ENCODE measurements at regions not wholly inside any gene's neighbourhood (a gene's known extent, or its start where the extent isn't known, plus 50 kb on each side); places are given as distances from the start of the nearest gene placed in this dataset.

DNA sequence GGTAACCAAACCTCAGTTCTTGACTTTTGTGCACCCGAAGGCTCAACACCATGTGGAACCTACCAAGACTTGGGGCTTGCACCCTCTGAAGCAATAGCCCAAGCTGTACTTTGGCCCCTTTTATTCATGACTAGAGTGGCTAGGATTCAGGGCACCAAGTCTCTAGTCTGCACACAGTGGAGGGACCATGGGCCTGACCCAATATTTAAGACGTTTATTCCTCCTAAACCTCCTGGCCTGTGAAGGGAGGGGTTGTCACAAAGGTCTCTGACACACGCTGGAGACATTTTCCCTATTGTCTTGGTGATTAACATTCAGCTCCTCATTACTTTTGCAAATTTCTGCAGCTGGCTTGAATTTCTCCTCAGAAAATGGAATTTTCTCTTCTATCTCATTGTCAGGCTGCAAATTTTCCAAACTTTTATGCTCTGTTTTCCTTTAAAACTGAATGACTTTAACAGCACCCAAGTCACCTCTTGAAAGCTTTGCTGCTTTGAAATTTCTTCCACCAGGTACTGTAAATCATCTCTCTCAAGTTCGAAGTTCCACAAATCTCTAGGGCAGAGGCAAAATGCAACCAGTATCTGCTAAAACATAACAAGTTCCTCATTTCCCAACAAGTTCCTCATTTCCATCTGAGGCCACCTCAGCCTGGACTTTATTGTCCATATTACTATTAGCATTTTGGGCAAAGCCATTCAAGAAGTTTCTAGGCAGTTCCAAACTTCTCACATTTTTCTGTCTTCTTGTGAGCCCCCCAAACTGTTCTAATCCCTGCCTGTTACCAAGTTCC lies 481.4 kb upstream of the BTBD3 start:
- no peaks in the 10 kb centered on the region for H3K36me3 Mint-ChIP-seq (ENCODE audit: low read depth)
- intact Hi-C loops (cut with micrococcal nuclease): no loop called here
- no peak overlapping the region for H3K4me3 Mint-ChIP-seq
- no peak for DNase-seq (ENCODE audit: low spot score)
- H3K27ac Mint-ChIP-seq: no peak overlapping the region
- H3K9me3 Mint-ChIP-seq: peaks cover 39% of the 10 kb centered on the region
- H3K4me1 Mint-ChIP-seq (ENCODE audit: low read depth): no peaks in the 10 kb centered on the region
- no peaks in the 10 kb centered on the region for H3K27me3 Mint-ChIP-seq (ENCODE audit: insufficient read depth)

DNA sequence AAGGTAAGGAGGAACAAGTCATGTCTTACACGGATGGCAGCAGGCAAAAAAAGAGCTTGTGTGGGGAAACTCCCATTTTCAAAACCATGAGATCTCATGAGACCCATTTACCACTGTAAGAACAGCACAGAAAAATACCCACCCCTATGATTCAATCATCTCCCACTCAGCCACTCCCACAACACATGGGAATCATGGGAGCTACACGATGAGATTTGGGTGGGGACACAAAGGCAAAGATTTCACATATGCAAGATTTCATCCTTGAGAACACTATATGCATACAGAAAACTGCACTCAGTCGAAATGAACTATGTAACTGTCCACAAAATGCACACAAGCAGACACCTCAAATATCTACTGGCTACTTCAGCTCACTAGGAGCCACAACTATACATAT lies 480.6 kb upstream of the BTBD3 start:
- Mint-ChIP-seq H3K9me3 (peaks cover 39% of the 10 kb centered on the region), H3K27me3 (ENCODE audit: insufficient read depth) (no peaks in the 10 kb centered on the region)

DNA sequence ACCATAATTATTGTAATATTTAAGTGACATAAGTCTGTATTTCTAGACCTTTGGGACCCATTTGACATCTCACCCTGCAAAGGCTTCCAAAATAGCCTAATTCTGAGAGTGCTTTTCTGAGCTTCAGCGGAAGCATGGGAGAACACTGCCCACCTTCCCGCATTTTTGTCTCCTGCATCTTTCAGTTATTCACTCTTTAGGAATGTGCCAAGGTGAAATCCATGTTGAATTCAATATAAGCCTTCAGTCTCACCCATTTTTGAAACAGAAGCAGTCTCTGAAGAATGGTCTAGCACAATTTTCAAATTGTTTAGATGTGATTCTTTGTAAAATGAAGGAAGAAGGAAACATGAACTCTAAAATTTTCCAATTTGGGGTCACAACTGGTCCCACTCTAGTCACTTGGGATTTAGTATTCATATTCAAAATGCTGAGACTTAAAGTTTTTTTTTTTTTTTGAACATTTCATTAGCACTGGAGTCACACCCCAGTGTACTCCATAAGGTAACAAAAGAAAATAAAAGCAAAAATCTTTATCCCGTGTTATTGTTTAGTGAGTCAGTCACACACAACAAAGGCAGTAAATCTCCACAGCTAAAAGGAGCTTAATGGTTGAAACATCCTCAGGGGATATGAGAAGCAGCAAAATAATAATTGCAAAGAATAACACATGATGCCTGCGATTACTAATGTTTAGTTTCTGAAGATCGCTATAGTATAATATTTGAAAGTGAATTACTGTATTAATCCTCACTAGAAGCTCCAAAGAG lies 479.9 kb upstream of the BTBD3 start:
- Mint-ChIP-seq H3K4me1 (ENCODE audit: low read depth) (no peaks in the 10 kb centered on the region), H3K36me3 (ENCODE audit: low read depth) (no peaks in the 10 kb centered on the region), H3K27me3 (ENCODE audit: insufficient read depth) (no peaks in the 10 kb centered on the region), H3K27ac (no peak overlapping the region), H3K4me3 (no peak overlapping the region), H3K9me3 (peaks cover 39% of the 10 kb centered on the region)
- intact Hi-C loops (cut with micrococcal nuclease): no loop called here
- no peak for DNase-seq (ENCODE audit: low spot score)

More for the DNA sequence above, 480.6 kb upstream of the BTBD3 start:
- H3K4me3 Mint-ChIP-seq: no peak overlapping the region
- no peaks in the 10 kb centered on the region for H3K36me3 Mint-ChIP-seq (ENCODE audit: low read depth)
- intact Hi-C loops (cut with micrococcal nuclease): no loop called here
- no peak for DNase-seq (ENCODE audit: low spot score)
- H3K4me1 Mint-ChIP-seq (ENCODE audit: low read depth): no peaks in the 10 kb centered on the region
- no peak overlapping the region for H3K27ac Mint-ChIP-seq

DNA sequence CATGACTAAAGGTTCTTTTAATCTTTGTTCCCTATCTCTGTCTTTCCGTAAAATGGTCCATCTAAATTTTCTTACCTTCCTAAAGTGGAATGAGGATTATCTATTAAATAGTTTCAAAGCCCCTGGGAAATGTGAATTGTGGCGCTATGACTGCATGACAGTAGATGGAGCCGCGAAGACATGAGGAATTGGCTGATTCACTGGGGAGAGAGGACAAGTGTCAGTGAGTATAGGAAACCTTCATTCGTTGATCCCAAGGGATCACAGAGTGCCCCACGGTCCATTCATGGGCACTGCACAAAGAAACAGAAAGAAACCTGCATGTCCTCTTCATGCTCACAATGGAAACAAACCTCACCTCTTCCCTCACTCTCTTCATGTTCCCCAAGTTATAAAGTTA lies 479.3 kb upstream of the BTBD3 start:
- no peaks in the 10 kb centered on the region for H3K4me1 Mint-ChIP-seq (ENCODE audit: low read depth)
- peaks cover 37% of the 10 kb centered on the region for H3K9me3 Mint-ChIP-seq
- H3K36me3 Mint-ChIP-seq (ENCODE audit: low read depth): no peaks in the 10 kb centered on the region
- no peak for DNase-seq (ENCODE audit: low spot score)
- no peak overlapping the region for H3K27ac Mint-ChIP-seq
- intact Hi-C loops (cut with micrococcal nuclease): no loop called here
- no peak overlapping the region for H3K4me3 Mint-ChIP-seq
- H3K27me3 Mint-ChIP-seq (ENCODE audit: insufficient read depth): no peaks in the 10 kb centered on the region

DNA sequence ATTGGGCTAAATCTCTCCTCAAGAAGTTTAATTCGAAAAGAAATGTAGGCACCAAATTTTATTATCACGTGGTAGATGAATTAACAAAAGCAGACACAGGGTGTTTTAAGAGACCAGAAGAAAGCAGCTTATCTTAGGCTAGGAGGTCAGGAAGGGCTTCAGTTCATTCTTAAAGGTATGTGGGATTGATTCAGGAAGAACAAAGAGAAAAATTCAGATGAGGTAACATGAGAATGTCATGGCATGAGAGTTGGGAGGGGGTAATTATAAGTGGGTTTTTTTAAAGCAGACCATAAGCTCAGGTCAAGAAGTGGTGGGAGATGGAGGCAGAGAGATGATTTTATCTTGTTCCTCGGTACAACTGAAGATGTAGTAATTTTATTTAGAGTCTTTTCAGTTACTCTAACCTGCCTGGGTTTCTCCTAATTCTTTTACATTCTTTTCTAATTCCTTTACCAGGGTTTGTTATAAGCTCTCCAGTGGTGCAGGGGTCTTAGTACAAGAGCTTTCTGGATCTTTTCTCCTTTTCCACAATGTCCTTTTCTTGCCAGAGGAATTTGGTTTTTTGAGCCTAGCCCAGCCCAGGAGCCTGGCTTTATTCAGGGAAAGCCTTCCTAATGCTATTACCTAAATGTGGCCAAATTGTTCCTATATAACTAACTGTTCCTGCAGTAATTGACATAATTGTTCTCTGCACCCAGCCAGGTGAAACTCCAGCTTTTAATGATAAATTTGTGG lies 474.1 kb upstream of the BTBD3 start:
- H3K4me1 Mint-ChIP-seq (ENCODE audit: low read depth): no peaks in the 10 kb centered on the region
- no peak overlapping the region for H3K4me3 Mint-ChIP-seq
- intact Hi-C loops (cut with micrococcal nuclease): no loop called here
- DNase-seq (ENCODE audit: low spot score): no peak
- H3K27ac Mint-ChIP-seq: no peak overlapping the region
- peaks cover 7% of the 10 kb centered on the region for H3K9me3 Mint-ChIP-seq
- no peaks in the 10 kb centered on the region for H3K36me3 Mint-ChIP-seq (ENCODE audit: low read depth)
- H3K27me3 Mint-ChIP-seq (ENCODE audit: insufficient read depth): no peaks in the 10 kb centered on the region

DNA sequence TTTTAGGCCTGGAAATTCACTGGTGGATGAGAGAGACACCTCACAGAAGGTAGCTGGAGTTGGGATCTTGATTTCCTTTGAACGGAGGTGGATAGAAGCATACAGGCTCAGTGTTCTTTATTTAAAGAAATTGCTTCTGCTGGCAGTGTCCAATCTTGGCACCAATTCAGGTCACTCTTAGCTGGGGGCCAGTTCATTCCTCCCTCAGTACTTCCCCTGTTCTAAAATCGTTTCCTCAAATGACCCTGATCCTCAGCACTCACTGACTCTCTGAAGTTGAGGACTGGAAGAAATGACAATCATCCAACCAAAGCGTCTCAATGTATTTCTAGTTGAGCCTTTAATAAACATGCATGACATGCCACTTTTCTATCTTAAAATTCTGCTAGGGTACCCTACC lies 472.5 kb upstream of the BTBD3 start:
- intact Hi-C loops (cut with micrococcal nuclease): no loop called here
- Mint-ChIP-seq H3K9me3 (no peaks in the 10 kb centered on the region), H3K4me1 (ENCODE audit: low read depth) (no peaks in the 10 kb centered on the region), H3K4me3 (no peak overlapping the region), H3K36me3 (ENCODE audit: low read depth) (no peaks in the 10 kb centered on the region), H3K27me3 (ENCODE audit: insufficient read depth) (no peaks in the 10 kb centered on the region), H3K27ac (no peak overlapping the region)
- no peak for DNase-seq (ENCODE audit: low spot score)

DNA sequence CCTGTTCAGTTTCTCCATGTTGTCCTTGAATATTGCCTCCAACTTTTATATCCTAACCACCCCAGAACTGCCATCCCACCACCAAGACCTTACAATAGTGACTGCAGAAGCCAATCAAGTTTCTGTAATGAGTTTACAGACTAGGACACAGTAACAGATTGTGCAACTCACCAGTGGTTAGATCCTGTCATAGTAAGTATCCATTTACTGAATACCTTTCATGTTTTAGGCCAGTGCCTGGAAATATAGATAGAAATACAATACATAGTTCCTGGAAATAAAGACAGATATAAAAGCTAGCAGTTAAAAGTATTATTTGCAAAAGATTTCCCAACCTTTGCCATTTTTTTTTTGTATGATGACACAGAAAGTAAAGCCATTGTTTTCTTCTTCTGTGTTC lies 471.8 kb upstream of the BTBD3 start:
- Mint-ChIP-seq H3K27ac (no peak overlapping the region), H3K27me3 (ENCODE audit: insufficient read depth) (no peaks in the 10 kb centered on the region)
- intact Hi-C loops (cut with micrococcal nuclease): no loop called here

DNA sequence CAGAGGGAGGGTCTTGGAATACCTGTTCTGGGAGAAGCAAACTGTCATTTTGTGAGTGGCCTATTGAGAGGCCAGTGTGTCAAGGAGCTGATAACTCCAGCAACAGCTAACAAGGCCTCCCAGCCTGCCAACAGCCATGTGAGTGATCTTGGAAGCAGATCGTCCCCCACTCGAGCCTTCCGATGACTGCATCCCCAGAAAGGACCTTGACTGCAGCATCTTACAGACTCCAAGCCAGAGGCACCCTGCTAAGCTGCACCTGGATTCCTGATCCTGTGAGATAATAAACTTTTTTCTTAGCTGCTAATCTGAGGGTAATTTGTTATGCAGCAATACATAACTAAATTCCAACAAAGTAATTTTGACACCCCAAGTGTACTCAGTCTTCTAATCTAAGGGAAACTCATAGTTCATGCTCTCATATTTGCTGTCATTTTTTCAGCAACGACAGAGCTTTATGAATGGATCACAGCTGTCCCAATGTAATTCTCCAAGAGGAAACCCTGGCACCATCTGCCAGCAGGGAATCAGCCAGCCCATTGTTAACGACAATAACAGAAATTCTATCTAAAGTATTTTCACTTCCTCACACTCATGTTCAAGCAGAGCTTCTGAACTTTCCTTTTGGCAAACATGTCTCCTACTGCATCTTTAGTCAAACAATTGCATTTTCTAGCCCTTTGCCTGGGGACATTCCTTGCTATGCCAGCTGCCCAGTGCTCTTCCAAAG lies 470.2 kb upstream of the BTBD3 start:
- H3K4me1 Mint-ChIP-seq (ENCODE audit: low read depth): no peaks in the 10 kb centered on the region
- no peak for DNase-seq (ENCODE audit: low spot score)
- no peaks in the 10 kb centered on the region for H3K27me3 Mint-ChIP-seq (ENCODE audit: insufficient read depth)
- H3K36me3 Mint-ChIP-seq (ENCODE audit: low read depth): no peaks in the 10 kb centered on the region
- no peak overlapping the region for H3K4me3 Mint-ChIP-seq
- intact Hi-C loops (cut with micrococcal nuclease): no loop called here
- peaks cover 2% of the 10 kb centered on the region for H3K9me3 Mint-ChIP-seq
- H3K27ac Mint-ChIP-seq: no peak overlapping the region

More for the DNA sequence above, 471.8 kb upstream of the BTBD3 start:
- H3K4me1 Mint-ChIP-seq (ENCODE audit: low read depth): no peaks in the 10 kb centered on the region
- H3K4me3 Mint-ChIP-seq: no peak overlapping the region
- DNase-seq (ENCODE audit: low spot score): no peak
- H3K9me3 Mint-ChIP-seq: no peaks in the 10 kb centered on the region
- H3K36me3 Mint-ChIP-seq (ENCODE audit: low read depth): no peaks in the 10 kb centered on the region

DNA sequence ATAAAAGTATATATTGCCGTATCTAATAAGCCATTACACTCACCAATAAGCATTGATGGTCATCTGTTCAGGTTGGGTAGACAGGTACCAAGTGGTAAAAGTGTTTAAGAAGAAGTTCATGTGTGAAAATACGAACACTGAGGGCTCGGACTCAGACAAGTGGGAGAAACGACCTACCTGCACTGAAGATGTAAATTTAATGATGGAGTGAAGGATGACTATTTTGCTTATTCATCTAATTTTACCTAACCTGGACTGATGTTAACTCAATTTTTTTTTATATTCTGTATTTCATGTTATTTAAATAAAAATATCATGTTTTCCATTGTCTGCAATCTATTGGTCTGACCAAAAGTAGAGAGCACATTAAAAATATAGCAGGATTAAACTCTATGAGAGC lies 469.1 kb upstream of the BTBD3 start:
- no peaks in the 10 kb centered on the region for H3K4me1 Mint-ChIP-seq (ENCODE audit: low read depth)
- no peak overlapping the region for H3K27ac Mint-ChIP-seq
- H3K36me3 Mint-ChIP-seq (ENCODE audit: low read depth): no peaks in the 10 kb centered on the region
- H3K9me3 Mint-ChIP-seq: peaks cover 5% of the 10 kb centered on the region
- intact Hi-C loops (cut with micrococcal nuclease): no loop called here
- no peak overlapping the region for H3K4me3 Mint-ChIP-seq
- no peaks in the 10 kb centered on the region for H3K27me3 Mint-ChIP-seq (ENCODE audit: insufficient read depth)
- DNase-seq (ENCODE audit: low spot score): no peak

DNA sequence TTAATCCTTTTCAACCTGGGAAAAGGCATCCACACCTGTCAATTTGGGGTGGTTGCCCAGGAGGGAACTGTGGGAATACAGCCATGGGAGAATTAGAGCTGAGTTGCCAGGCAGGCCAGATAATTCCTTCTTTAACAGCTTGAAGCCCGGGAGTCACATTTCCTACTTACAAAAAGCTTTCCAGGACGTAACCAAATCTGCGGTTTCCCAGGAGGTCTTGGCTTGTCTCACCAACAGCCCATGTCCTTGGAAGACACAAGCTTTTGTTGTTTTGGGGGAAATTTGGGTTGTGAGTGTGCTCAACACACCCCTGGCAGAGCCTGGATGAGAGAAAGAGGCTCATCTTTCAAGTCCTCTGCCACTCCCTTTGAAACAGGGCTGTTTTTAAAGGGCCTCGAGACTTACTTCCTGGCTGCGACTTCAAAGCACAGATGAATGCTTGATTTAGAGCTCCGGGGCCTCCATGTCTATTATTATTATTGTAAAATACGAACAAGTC lies 465.9 kb upstream of the BTBD3 start:
- Mint-ChIP-seq H3K9me3 (peaks cover 5% of the 10 kb centered on the region), H3K27me3 (ENCODE audit: insufficient read depth) (no peaks in the 10 kb centered on the region), H3K36me3 (ENCODE audit: low read depth) (no peaks in the 10 kb centered on the region), H3K27ac (no peak overlapping the region), H3K4me3 (no peak overlapping the region), H3K4me1 (ENCODE audit: low read depth) (no peaks in the 10 kb centered on the region)
- no peak for DNase-seq (ENCODE audit: low spot score)
- intact Hi-C loops (cut with micrococcal nuclease): no loop called here

DNA sequence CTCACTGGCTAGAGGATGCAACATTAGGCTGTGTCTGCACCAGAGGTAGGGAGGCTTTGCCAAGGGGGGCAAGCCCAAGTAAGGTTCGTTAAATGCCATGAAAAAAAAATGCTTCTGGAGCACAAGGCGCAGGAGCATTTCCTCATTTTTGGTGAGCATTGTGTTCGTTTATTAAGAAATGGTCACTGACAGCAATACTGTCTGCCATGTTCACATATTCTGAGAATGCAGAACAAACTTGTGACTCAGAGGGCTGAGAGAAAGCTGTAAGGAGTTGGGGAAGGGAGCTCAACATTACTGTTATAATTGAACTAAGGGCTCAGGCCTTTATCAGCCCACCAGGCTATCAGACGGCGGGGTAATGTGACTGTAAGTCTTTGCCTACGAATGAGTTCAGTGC lies 465.4 kb upstream of the BTBD3 start:
- Mint-ChIP-seq H3K4me3 (no peak overlapping the region), H3K4me1 (ENCODE audit: low read depth) (no peaks in the 10 kb centered on the region), H3K27ac (no peak overlapping the region), H3K36me3 (ENCODE audit: low read depth) (no peaks in the 10 kb centered on the region), H3K27me3 (ENCODE audit: insufficient read depth) (no peaks in the 10 kb centered on the region), H3K9me3 (peaks cover 5% of the 10 kb centered on the region)
- intact Hi-C loops (cut with micrococcal nuclease): no loop called here
- DNase-seq (ENCODE audit: low spot score): no peak

DNA sequence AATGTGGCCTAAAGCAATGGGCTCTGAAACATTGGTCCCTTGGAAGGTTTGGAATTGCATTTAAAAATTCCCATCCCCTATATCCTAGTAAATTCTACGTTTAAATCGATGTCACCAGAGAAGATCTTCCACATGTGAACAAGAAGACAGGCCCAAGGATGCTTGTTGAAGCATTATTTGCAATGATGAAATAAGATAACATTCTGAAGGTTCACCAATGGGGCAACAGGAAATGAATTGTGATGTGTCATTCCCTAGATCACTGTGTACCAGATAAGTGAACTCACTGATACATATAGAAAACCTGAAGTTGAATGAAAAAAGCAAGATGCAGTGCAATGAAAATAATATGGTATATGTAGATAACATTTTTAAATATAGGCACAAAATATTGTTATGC lies 464.3 kb upstream of the BTBD3 start:
- no peaks in the 10 kb centered on the region for H3K36me3 Mint-ChIP-seq (ENCODE audit: low read depth)
- no peaks in the 10 kb centered on the region for H3K4me1 Mint-ChIP-seq (ENCODE audit: low read depth)
- intact Hi-C loops (cut with micrococcal nuclease): no loop called here
- DNase-seq (ENCODE audit: low spot score): no peak
- peaks cover 5% of the 10 kb centered on the region for H3K9me3 Mint-ChIP-seq
- H3K4me3 Mint-ChIP-seq: no peak overlapping the region
- H3K27ac Mint-ChIP-seq: no peak overlapping the region
- no peaks in the 10 kb centered on the region for H3K27me3 Mint-ChIP-seq (ENCODE audit: insufficient read depth)

Measured in activated T-helper 1 cell treated with anti-CD3 and anti-CD28 coated beads, Interleukin-12 subunit alpha, Interleukin-12 subunit beta, Interleukin-2, Interleukin-4 antibody, amounts not matched to agents 30 ng/mL and 10 ng/mL and 1 ng/mL, durations not matched to agents 14 hours and 24 hours and 36 hours (primary cell).